ENCODE measurements at regions not wholly inside any gene's neighbourhood (a gene's known extent, or its start where the extent isn't known, plus 50 kb on each side); places are given as distances from the start of the nearest gene placed in this dataset.

GRCh38 chr3:177683586-177683985, 486.3 kb upstream of the TBL1XR1 start:
- Mint-ChIP-seq H3K27ac (ENCODE audit: unreplicated experiment) (no peak overlapping the region), H3K27me3 (ENCODE audit: insufficient read depth, unreplicated experiment) (no peaks in the 10 kb centered on the region), H3K4me1 (ENCODE audit: low read depth, unreplicated experiment) (peaks cover 14% of the 10 kb centered on the region), H3K4me3 (ENCODE audit: unreplicated experiment) (no peak overlapping the region), H3K36me3 (ENCODE audit: insufficient read depth, unreplicated experiment) (no peaks in the 10 kb centered on the region), H3K9me3 (ENCODE audit: unreplicated experiment) (peaks cover 20% of the 10 kb centered on the region)
- BruUV-seq (replicated peaks): no TSS peak
- Histone ChIP-seq H3K36me3 (ENCODE audit: control insufficient read depth, insufficient read depth, low read length) (no peaks in the 10 kb centered on the region; the same call in 1 of the 2 replicates), H3K9me3 (no peaks in the 10 kb centered on the region), H3K4me3 (ENCODE audit: low read depth, low read length) (no peak overlapping the region), H3K4me1 (peaks cover 23% of the 10 kb centered on the region), H3K27me3 (replicated peaks; ENCODE audit: control insufficient read depth, insufficient read depth, low read length) (no peaks in the 10 kb centered on the region)
- POLR2A ChIA-PET: no interaction called here
- TF ChIP-seq CTCF (IDR thresholded peaks at IDR 0.05; ENCODE audit: insufficient read depth in 1 of 2, low read depth in 1 of 2, low read length in 1 of 2, severe bottlenecking in 1 of 2, unreplicated experiment in 1 of 2): no peak
- CTCF ChIA-PET: no interaction called here
- intact Hi-C loops (cut with micrococcal nuclease; ENCODE audit: unreplicated experiment): no loop called here
- DNase-seq: no peak

GRCh38 chr3:177686671-177687070, 489.4 kb upstream of the TBL1XR1 start:
- CTCF ChIA-PET: no interaction called here

GRCh38 chr3:177687291-177687690, 490.0 kb upstream of the TBL1XR1 start:
- Mint-ChIP-seq H3K4me1 (ENCODE audit: low read depth, unreplicated experiment) (no peaks in the 10 kb centered on the region), H3K9me3 (ENCODE audit: unreplicated experiment) (peaks cover 8% of the 10 kb centered on the region), H3K27me3 (ENCODE audit: insufficient read depth, unreplicated experiment) (no peaks in the 10 kb centered on the region), H3K27ac (ENCODE audit: unreplicated experiment) (no peak overlapping the region), H3K4me3 (ENCODE audit: unreplicated experiment) (no peak overlapping the region), H3K36me3 (ENCODE audit: insufficient read depth, unreplicated experiment) (no peaks in the 10 kb centered on the region)
- BruUV-seq (replicated peaks): no TSS peak
- DNase-seq: no peak
- no peaks in the 10 kb centered on the region for H3K9me3 ChIP-seq
- H3K4me1 ChIP-seq: no peaks in the 10 kb centered on the region
- H3K4me3 ChIP-seq (ENCODE audit: low read depth, low read length): no peak overlapping the region
- no peak for TF ChIP-seq CTCF (IDR thresholded peaks at IDR 0.05; ENCODE audit: insufficient read depth in 1 of 2, low read depth in 1 of 2, low read length in 1 of 2, severe bottlenecking in 1 of 2, unreplicated experiment in 1 of 2)
- ChIA-PET POLR2A (no interaction called here), CTCF (no interaction called here)
- H3K27me3 ChIP-seq (replicated peaks; ENCODE audit: control insufficient read depth, insufficient read depth, low read length): no peaks in the 10 kb centered on the region
- intact Hi-C loops (cut with micrococcal nuclease; ENCODE audit: unreplicated experiment): no loop called here
- H3K36me3 ChIP-seq (ENCODE audit: control insufficient read depth, insufficient read depth, low read length): no peaks in the 10 kb centered on the region

More at GRCh38 chr3:177686671-177687070, 489.4 kb upstream of the TBL1XR1 start:
- Histone ChIP-seq H3K9me3 (no peaks in the 10 kb centered on the region), H3K4me1 (peaks cover 6% of the 10 kb centered on the region), H3K36me3 (ENCODE audit: control insufficient read depth, insufficient read depth, low read length) (no peaks in the 10 kb centered on the region; the same call in 1 of the 2 replicates), H3K4me3 (ENCODE audit: low read depth, low read length) (no peak overlapping the region), H3K27me3 (replicated peaks; ENCODE audit: control insufficient read depth, insufficient read depth, low read length) (no peaks in the 10 kb centered on the region)
- intact Hi-C loops (cut with micrococcal nuclease; ENCODE audit: unreplicated experiment): no loop called here
- Mint-ChIP-seq H3K27me3 (ENCODE audit: insufficient read depth, unreplicated experiment) (no peaks in the 10 kb centered on the region), H3K27ac (ENCODE audit: unreplicated experiment) (no peak overlapping the region), H3K4me3 (ENCODE audit: unreplicated experiment) (no peak overlapping the region), H3K9me3 (ENCODE audit: unreplicated experiment) (peaks cover 14% of the 10 kb centered on the region), H3K4me1 (ENCODE audit: low read depth, unreplicated experiment) (peaks cover 2% of the 10 kb centered on the region), H3K36me3 (ENCODE audit: insufficient read depth, unreplicated experiment) (no peaks in the 10 kb centered on the region)
- no peak for DNase-seq
- no peak for TF ChIP-seq CTCF (IDR thresholded peaks at IDR 0.05; ENCODE audit: insufficient read depth in 1 of 2, low read depth in 1 of 2, low read length in 1 of 2, severe bottlenecking in 1 of 2, unreplicated experiment in 1 of 2)
- POLR2A ChIA-PET: no interaction called here
- no TSS peak for BruUV-seq (replicated peaks)

All from Caco-2 (cell line).